Loucy (cell line): ENCODE measurements at regions not wholly inside any gene's neighbourhood (a gene's known extent, or its start where the extent isn't known, plus 50 kb on each side); places are given as distances from the start of the nearest gene placed in this dataset.
"Not testable (repeated sequence)": the region's sequence is repeated elsewhere in the genome, so short reads cannot be mapped to it uniquely, and the experiment has no call there.

Experiments
- CTCF ChIP-seq: fragments of 200-600 bp; sonication (generic); conservative IDR thresholded peaks from 2 replicates; pipeline ENCODE4 v1.5.1; 2014; ENCODE audit warnings: mild to moderate bottlenecking, antibody characterized with exemption, low read length
- EZH2phosphoT487 ChIP-seq: fragments of 200-600 bp; IDR thresholded peaks from 2 replicates; pipeline ENCODE4 v1.6.1; 2018; ENCODE audit warnings: antibody characterized with exemption, mild to moderate bottlenecking, moderate library complexity, borderline replicate concordance

DNA sequence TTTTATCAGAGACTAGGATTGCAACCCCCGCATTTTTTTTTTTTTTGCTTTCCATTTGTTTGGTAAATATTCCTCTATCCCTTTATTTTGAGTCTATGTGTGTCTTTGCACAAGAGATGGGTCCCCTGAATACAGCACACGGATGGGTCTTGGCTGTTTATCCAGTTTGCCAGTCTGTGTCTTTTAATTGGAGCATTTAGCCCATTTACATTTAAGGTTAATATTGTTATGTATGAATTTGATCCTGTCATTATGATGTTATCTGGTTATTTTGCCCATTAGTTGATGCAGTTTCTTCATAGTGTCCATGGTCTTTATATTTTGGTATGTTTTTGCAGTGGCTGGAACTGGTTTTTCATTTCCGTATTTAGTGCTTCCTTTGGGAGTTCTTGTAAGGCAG, 220.9 kb downstream of the UTRN start:
- not testable (repeated sequence) for TF ChIP-seq CTCF, EZH2phosphoT487
